GM12865 (cell line): ENCODE measurements at regions not wholly inside any gene's neighbourhood (a gene's known extent, or its start where the extent isn't known, plus 50 kb on each side); places are given as distances from the start of the nearest gene placed in this dataset.
"Not testable (repeated sequence)": the region's sequence is repeated elsewhere in the genome, so short reads cannot be mapped to it uniquely, and the experiment has no call there.

Source experiments
- DNase-seq: peaks from one replicate; pipeline ENCODE4 v3.0.0; 2010; ENCODE audit warnings: low read depth
- H3K4me3 ChIP-seq: 2 replicates; pipeline ENCODE4 v1.5.1; 2011; ENCODE audit warnings: mild to moderate bottlenecking, low read depth, low read length, control low read depth
- TF ChIP-seq, protein P1 (sequence below): IDR thresholded peaks from 2 replicates; pipeline ENCODE4 v1.5.1; 2011; ENCODE audit warnings: low read length, control low read depth, low read depth, inconsistent platforms; ENCODE audit not compliant: insufficient read depth; ENCODE audit errors: missing control alignments

DNA sequence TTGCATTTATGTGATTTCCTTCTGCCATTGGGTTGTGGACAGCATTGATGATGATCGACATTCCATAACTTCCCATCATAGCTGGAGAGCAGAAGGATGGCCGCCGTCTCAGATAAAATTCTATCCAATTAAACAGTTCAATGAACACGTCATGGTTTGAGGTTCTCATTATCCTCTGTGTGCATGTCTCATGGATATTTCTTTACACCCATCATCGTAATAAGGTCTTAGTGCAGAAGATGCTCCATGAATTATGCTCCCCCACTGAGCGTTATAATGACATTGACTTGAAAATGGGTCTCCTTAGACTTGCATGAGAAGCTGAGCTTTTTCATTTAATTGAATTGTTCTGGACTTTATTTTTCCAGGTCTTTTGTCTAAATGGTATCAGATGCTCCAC, 92.1 kb downstream of the TRIM42 start:
- no peak overlapping the region for H3K4me3 ChIP-seq
- TF ChIP-seq, protein P1, sequence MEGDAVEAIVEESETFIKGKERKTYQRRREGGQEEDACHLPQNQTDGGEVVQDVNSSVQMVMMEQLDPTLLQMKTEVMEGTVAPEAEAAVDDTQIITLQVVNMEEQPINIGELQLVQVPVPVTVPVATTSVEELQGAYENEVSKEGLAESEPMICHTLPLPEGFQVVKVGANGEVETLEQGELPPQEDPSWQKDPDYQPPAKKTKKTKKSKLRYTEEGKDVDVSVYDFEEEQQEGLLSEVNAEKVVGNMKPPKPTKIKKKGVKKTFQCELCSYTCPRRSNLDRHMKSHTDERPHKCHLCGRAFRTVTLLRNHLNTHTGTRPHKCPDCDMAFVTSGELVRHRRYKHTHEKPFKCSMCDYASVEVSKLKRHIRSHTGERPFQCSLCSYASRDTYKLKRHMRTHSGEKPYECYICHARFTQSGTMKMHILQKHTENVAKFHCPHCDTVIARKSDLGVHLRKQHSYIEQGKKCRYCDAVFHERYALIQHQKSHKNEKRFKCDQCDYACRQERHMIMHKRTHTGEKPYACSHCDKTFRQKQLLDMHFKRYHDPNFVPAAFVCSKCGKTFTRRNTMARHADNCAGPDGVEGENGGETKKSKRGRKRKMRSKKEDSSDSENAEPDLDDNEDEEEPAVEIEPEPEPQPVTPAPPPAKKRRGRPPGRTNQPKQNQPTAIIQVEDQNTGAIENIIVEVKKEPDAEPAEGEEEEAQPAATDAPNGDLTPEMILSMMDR = no peak
- no peak for DNase-seq

DNA sequence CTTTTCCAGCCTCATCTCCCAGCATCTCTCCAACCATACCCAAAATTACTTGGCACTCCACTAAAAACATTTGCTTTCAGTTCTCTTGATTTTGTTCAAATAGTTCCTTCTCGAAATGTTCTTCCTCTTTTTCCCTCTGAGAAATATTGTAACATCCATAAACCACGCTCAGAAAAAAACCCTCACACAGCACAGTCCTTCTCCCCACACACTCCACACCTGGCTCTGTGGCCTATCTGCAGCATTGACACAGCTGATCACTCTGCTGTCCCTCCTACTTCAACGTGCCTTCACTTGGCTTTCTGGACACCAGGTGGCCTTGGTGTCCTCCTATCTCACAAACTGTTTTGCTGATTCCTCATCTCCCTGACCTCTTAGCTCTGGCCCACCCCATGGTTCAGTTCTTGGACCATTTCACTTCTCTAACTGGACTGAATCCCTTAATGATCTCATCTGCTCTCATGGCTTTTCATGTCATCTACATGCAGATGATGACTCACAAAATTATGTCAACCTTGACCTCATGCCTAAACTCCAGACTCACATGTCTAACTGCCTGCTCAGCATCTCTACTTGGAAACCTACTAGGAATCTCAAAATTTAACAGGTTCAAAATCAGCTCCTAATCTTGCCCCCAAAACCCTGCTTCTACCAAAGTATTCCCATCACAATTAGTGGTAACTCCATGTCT, 93.3 kb downstream of the TRIM42 start:
- peak; percentile 23 for DNase-seq
- TF ChIP-seq, protein P1 = no peak

DNA sequence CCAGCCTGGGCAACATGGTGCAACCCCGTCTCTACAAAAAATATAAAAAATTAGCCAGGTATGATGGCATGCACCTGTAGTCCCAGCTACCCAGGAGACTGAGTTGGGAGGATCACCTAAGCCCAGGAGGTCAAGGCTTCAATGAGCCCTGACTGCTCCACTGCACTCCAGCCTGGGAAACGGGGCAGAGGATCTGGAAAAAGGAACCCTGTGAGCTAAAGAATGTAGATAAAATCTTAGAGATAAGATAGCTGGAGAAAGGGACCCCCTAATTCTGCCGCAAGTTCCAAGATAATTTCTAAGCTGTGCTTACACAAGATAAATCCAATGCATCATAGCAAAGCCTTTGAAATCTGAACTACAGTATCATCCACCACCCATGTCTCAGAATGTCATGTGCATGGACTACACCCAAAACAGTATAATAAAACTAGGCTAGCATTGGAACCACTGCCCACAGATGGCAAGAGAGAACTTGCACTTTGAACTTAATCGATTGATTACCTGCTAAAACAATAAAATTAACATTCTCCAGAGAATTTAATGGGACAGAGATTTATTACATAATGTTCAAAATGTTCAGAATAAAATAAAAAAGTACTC, 99.9 kb downstream of the TRIM42 start:
- DNase-seq = no peak
- H3K4me3 ChIP-seq = no peak overlapping the region
- TF ChIP-seq, protein P1 = no peak

More for the DNA sequence above, 93.3 kb downstream of the TRIM42 start:
- H3K4me3 ChIP-seq = no peak overlapping the region

DNA sequence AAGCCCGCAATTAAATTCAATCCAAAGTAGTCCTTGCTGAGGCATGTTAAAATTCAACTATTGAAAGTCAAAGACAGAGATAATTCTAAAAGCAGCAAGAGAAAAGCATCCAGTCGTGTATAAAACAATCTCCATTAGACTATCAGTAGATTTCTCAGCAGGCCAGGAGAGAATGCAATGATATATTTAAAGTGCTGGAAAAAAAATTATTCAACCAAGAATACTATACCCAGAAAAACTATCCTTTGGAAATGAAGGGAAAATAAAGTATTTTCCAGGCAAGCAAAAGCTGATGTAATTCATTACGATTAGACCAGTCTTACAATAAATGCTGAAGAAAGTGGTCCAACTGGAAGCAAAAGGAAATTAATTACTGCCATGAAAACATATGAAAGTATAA, 113.5 kb downstream of the TRIM42 start:
- H3K4me3 ChIP-seq = no peak overlapping the region
- TF ChIP-seq, protein P1 = no peak
- DNase-seq = no peak

DNA sequence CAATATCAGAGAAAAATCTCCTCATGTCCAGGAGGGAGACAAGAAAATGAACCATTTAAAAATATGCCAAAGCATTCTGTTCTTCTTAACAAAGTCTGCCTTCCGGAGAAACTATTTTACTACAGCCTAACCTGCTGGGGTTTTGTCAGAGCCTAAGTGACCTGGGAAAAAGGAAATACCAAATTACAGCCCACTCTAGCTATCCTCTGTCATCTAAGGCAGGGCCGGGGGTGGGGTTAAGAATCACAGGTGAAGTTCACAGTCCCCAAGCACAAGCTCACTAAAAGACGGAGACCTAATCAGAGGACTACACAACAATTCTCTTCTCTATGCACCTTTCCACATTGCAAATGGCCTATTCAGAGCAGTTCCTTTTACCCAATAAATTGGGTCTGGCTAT, 116.6 kb downstream of the TRIM42 start:
- TF ChIP-seq, protein P1 = no peak
- DNase-seq = no peak
- H3K4me3 ChIP-seq = no peak overlapping the region

DNA sequence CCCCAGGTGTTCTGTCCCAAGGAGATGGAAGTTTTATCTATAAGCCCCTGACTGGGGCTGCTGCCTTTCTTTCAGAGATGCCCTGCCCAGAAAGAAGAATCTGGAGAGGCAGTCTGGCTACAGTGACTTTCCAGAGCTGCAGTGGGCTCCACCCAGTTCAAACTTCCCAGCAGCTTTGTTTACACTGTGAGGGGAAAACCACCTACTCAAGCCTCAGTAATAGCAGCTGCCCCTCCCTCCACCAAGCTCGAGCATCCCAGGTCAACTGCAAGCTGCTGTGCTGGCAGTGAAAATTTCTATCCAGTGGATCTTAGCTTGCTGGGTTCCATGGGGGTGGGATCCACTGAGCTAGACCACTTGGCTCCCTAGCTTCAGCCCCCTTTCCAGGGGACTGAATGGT, 125.0 kb downstream of the TRIM42 start:
- DNase-seq, H3K4me3 ChIP-seq: not testable (repeated sequence)

DNA sequence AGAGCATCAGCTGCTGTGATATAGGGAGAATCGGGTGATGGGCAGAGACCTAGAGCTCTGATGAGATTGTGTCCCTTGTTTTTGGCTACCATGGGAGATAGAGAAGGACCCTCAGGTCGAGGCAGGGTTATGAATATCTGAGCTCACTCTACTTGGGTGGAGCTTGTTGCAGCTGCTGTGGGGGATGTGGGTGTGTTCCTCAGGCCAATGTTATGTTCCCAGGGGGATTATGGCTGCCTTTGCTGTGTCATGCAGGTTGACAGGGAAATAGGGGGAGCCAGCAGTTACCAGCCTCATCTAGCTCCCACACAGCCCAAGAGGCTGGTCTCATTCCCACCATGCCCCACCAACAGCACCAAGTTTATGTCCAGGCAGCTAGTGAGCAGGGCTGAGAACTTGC, 131.5 kb downstream of the TRIM42 start:
- peak; percentile 41 for DNase-seq
- no peak overlapping the region for H3K4me3 ChIP-seq
- TF ChIP-seq, protein P1 = no peak
